Panc1 (cell line): ENCODE measurements at regions not wholly inside any gene's neighbourhood (a gene's known extent, or its start where the extent isn't known, plus 50 kb on each side); places are given as distances from the start of the nearest gene placed in this dataset.

ENCODE experiments used
- ATAC-seq: fragments of 200-7000 bp; cut with Tn5 transposase; 2 replicates; pipeline ENCODE4 v1.9.1; 2020; ENCODE audit warnings: mild to moderate bottlenecking, moderate library complexity
- BruUV-seq: library from RNA; stranded (reverse); fragments of 400-500 nt; replicated peaks from 2 replicates; lab custom pipeline; 2021; lab: Mats Ljungman, UMichigan
- CTCF ChIA-PET: fragments of 300-600 bp; sonication (Branson Sonifier 250); formaldehyde crosslinking; loops from one replicate; lab custom pipeline; 2022; ENCODE audit warnings: antibody characterized with exemption; lab: Charles Lee
- POLR2A ChIA-PET: fragments of 300-600 bp; sonication (Branson Sonifier 250); formaldehyde crosslinking; loops from one replicate; lab custom pipeline; 2022; ENCODE audit warnings: antibody characterized with exemption; lab: Charles Lee
- DNase-seq: peaks from one replicate; pipeline ENCODE4 v3.0.0-alpha.2; 2010; ENCODE audit warnings: low read depth, low spot score
- H3K27ac ChIP-seq: 2 replicates; pipeline ENCODE4 v1.5.1; 2011; ENCODE audit warnings: mild to moderate bottlenecking, low read length, inconsistent platforms
- H3K27me3 ChIP-seq: fragments of 200-500 bp; sonication (Bioruptor generic); 2 replicates; pipeline ENCODE4 v1.6.0; 2014; ENCODE audit warnings: low read length, inconsistent platforms; ENCODE audit not compliant: control insufficient read depth, insufficient read depth
- H3K36me3 ChIP-seq: fragments of 200-500 bp; sonication (Bioruptor generic); 2 replicates; pipeline ENCODE4 v1.5.1; 2014; ENCODE audit warnings: inconsistent platforms, mild to moderate bottlenecking, low read length, moderate library complexity; ENCODE audit not compliant: control insufficient read depth, insufficient read depth
- H3K4me1 ChIP-seq: 2 replicates; pipeline ENCODE4 v1.5.1; 2011; ENCODE audit warnings: inconsistent platforms, mild to moderate bottlenecking, low read length, moderate library complexity; ENCODE audit not compliant: control insufficient read depth, insufficient read depth
- H3K4me3 ChIP-seq, 2 experiments: 2 replicates each; pipeline ENCODE4 v1.5.1; 2011 to 2012; ENCODE audit warnings: low read depth in 2 of 2, low read length in 2 of 2, mild to moderate bottlenecking in 2 of 2, inconsistent platforms in 1 of 2, moderate library complexity in 1 of 2
- H3K9me3 ChIP-seq: fragments of 200-500 bp; sonication (Bioruptor generic); 2 replicates; pipeline ENCODE4 v1.5.1; 2014; ENCODE audit warnings: low read depth, mild to moderate bottlenecking, inconsistent platforms, low read length, moderate library complexity; ENCODE audit not compliant: control insufficient read depth, insufficient read depth
- POLR2AphosphoS5 ChIP-seq: IDR thresholded peaks from 2 replicates; pipeline ENCODE4 v1.6.1; 2012; ENCODE audit warnings: mild to moderate bottlenecking, low read depth, low read length, moderate library complexity
- SIN3A ChIP-seq: IDR thresholded peaks from 2 replicates; pipeline ENCODE4 v1.6.1; 2012; ENCODE audit warnings: low read depth, mild to moderate bottlenecking, low read length, moderate library complexity, borderline replicate concordance; ENCODE audit not compliant: insufficient read depth
- TCF7L2 ChIP-seq: IDR thresholded peaks from 2 replicates; pipeline ENCODE4 v1.6.1; 2011; ENCODE audit warnings: mild to moderate bottlenecking, low read depth, low read length, inconsistent platforms
- in situ Hi-C: cut with HindIII; loops from 2 replicates; pipeline ENCODE4 v1.10.0; 2016; ENCODE audit warnings: low sequenced_read_pairs, low pct_unique_long_range_greater_than_20kb
- intact Hi-C: fragments of 100-400 bp; cut with micrococcal nuclease; formaldehyde crosslinking; loops from one replicate; pipeline ENCODE4 v1.10.0; 2022; ENCODE audit not compliant: unreplicated experiment
- TF ChIP-seq, protein P1 (sequence below): fragments of 450-650 bp; IDR thresholded peaks from 2 replicates; pipeline ENCODE4 v1.5.1; 2017; ENCODE audit warnings: mild to moderate bottlenecking
- TF ChIP-seq, protein P2 (sequence below), 2 experiments: IDR thresholded peaks; 2 replicates each; pipeline ENCODE4 v1.6.1; 2011 to 2012; ENCODE audit warnings: low read depth in 2 of 2, control low read depth in 1 of 2, low read length in 1 of 2, mild to moderate bottlenecking in 1 of 2, moderate library complexity in 1 of 2; ENCODE audit not compliant: insufficient read depth in 1 of 2

GRCh38 chr4:177569434-177569833 lies 127.2 kb upstream of the AGA start:
- intact Hi-C loops: no loop called here

GRCh38 chr4:177573507-177573906 lies 131.3 kb upstream of the AGA start:
- ChIA-PET CTCF (no interaction called here), POLR2A (no interaction called here)
- Histone ChIP-seq H3K36me3 (no peaks in the 10 kb centered on the region), H3K9me3 (no peaks in the 10 kb centered on the region), H3K4me1 (no peaks in the 10 kb centered on the region), H3K27ac (no peak overlapping the region), H3K4me3 (no peak overlapping the region), H3K27me3 (no peaks in the 10 kb centered on the region)
- ATAC-seq (no peak), DNase-seq (no peak)
- no TSS peak for BruUV-seq
- intact Hi-C loops (no loop called here), in situ Hi-C loops (no loop called here)
- no peak for TF ChIP-seq SIN3A
- TF ChIP-seq POLR2AphosphoS5: no peak
- TF ChIP-seq, protein P1, sequence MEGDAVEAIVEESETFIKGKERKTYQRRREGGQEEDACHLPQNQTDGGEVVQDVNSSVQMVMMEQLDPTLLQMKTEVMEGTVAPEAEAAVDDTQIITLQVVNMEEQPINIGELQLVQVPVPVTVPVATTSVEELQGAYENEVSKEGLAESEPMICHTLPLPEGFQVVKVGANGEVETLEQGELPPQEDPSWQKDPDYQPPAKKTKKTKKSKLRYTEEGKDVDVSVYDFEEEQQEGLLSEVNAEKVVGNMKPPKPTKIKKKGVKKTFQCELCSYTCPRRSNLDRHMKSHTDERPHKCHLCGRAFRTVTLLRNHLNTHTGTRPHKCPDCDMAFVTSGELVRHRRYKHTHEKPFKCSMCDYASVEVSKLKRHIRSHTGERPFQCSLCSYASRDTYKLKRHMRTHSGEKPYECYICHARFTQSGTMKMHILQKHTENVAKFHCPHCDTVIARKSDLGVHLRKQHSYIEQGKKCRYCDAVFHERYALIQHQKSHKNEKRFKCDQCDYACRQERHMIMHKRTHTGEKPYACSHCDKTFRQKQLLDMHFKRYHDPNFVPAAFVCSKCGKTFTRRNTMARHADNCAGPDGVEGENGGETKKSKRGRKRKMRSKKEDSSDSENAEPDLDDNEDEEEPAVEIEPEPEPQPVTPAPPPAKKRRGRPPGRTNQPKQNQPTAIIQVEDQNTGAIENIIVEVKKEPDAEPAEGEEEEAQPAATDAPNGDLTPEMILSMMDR: no peak
- TF ChIP-seq, protein P2, sequence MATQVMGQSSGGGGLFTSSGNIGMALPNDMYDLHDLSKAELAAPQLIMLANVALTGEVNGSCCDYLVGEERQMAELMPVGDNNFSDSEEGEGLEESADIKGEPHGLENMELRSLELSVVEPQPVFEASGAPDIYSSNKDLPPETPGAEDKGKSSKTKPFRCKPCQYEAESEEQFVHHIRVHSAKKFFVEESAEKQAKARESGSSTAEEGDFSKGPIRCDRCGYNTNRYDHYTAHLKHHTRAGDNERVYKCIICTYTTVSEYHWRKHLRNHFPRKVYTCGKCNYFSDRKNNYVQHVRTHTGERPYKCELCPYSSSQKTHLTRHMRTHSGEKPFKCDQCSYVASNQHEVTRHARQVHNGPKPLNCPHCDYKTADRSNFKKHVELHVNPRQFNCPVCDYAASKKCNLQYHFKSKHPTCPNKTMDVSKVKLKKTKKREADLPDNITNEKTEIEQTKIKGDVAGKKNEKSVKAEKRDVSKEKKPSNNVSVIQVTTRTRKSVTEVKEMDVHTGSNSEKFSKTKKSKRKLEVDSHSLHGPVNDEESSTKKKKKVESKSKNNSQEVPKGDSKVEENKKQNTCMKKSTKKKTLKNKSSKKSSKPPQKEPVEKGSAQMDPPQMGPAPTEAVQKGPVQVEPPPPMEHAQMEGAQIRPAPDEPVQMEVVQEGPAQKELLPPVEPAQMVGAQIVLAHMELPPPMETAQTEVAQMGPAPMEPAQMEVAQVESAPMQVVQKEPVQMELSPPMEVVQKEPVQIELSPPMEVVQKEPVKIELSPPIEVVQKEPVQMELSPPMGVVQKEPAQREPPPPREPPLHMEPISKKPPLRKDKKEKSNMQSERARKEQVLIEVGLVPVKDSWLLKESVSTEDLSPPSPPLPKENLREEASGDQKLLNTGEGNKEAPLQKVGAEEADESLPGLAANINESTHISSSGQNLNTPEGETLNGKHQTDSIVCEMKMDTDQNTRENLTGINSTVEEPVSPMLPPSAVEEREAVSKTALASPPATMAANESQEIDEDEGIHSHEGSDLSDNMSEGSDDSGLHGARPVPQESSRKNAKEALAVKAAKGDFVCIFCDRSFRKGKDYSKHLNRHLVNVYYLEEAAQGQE (IDR thresholded peaks at IDR 0.05; ENCODE audit: insufficient read depth in 1 of 2, low read depth in 2 of 2, low read length in 1 of 2): no peak
- no peak for TF ChIP-seq TCF7L2

More at GRCh38 chr4:177569434-177569833, 127.2 kb upstream of the AGA start:
- ChIA-PET POLR2A (no interaction called here), CTCF (no interaction called here)
- no peak for DNase-seq
- no peaks in the 10 kb centered on the region for H3K36me3 ChIP-seq
- no peaks in the 10 kb centered on the region for H3K9me3 ChIP-seq
- H3K27me3 ChIP-seq: no peaks in the 10 kb centered on the region
- H3K4me3 ChIP-seq: no peak overlapping the region
- no peaks in the 10 kb centered on the region for H3K4me1 ChIP-seq
- TF ChIP-seq, protein P1: no peak
- TF ChIP-seq TCF7L2 (no peak), SIN3A (no peak), POLR2AphosphoS5 (no peak)
- TF ChIP-seq, protein P2 (IDR thresholded peaks at IDR 0.05; ENCODE audit: insufficient read depth in 1 of 2, low read depth in 2 of 2, low read length in 1 of 2): no peak
- H3K27ac ChIP-seq: no peak overlapping the region
- in situ Hi-C loops: no loop called here
- no peak for ATAC-seq
- BruUV-seq: no TSS peak
